T-cell (primary cell): ENCODE measurements at regions not wholly inside any gene's neighbourhood (a gene's known extent, or its start where the extent isn't known, plus 50 kb on each side); places are given as distances from the start of the nearest gene placed in this dataset.

ENCODE experiments used
- ATAC-seq, 4 experiments: fragments of 200-7000 bp in 3 of 4; fragments of 150-1000 bp in 1 of 4; cut with Tn5 transposase; replicated peaks in 1 of 4; 1 replicate in 3 of 4; 2 replicates in 1 of 4; pipeline ENCODE4 v1.10.0; 2021; ENCODE audit warnings: moderate library complexity in 3 of 4, mild to moderate bottlenecking in 2 of 4, moderate number of reproducible peaks in 1 of 4
- CTCF ChIA-PET, 2 donors: fragments of 300-600 bp; sonication (Branson Sonifier 250); formaldehyde crosslinking; loops; one replicate each; lab custom pipeline; 2022; ENCODE audit warnings: antibody characterized with exemption in 2 of 2; lab: Charles Lee
- POLR2A ChIA-PET, 2 donors: fragments of 300-600 bp; sonication (Branson Sonifier 250); formaldehyde crosslinking; loops; one replicate each; lab custom pipeline; 2022; ENCODE audit warnings: antibody characterized with exemption in 2 of 2; lab: Charles Lee
- DNase-seq, 35 experiments: peaks; one replicate each; pipeline versions ENCODE4 v3.0.0 to v3.0.0-alpha.2; 2013 to 2023
- H3K27ac ChIP-seq: one replicate; pipeline ENCODE4 v1.5.1; 2013; ENCODE audit warnings: low read length
- H3K27me3 ChIP-seq, 2 experiments: replicated peaks in 1 of 2; 1 replicate in 1 of 2; 2 replicates in 1 of 2; pipeline versions ENCODE4 v1.6.1 to v1.7.0; 2013; ENCODE audit warnings: low read length in 1 of 2, mixed read lengths in 1 of 2; ENCODE audit not compliant: control insufficient read depth in 2 of 2, insufficient read depth in 2 of 2; ENCODE audit errors: extremely low read depth in 1 of 2
- H3K36me3 ChIP-seq, 2 donors: 1 replicate in 1 of 2; 2 replicates in 1 of 2; pipeline versions ENCODE4 v1.6.1 to v1.7.0; 2013; ENCODE audit warnings: low read length in 1 of 2; ENCODE audit not compliant: control insufficient read depth in 2 of 2, insufficient read depth in 1 of 2; ENCODE audit errors: extremely low read depth in 1 of 2
- H3K4me1 ChIP-seq, 2 experiments: 1 replicate in 1 of 2; 2 replicates in 1 of 2; pipeline versions ENCODE4 v1.6.1 to v1.7.0; 2013; ENCODE audit warnings: low read length in 2 of 2, mixed read lengths in 1 of 2; ENCODE audit not compliant: insufficient read depth in 2 of 2, control insufficient read depth in 1 of 2; ENCODE audit errors: extremely low read depth in 1 of 2
- H3K4me3 ChIP-seq, 2 donors: 1 replicate in 1 of 2; 2 replicates in 1 of 2; pipeline versions ENCODE4 v1.5.1 to v1.7.0; 2013; ENCODE audit warnings: mild to moderate bottlenecking in 2 of 2, low read length in 1 of 2, moderate library complexity in 1 of 2; ENCODE audit not compliant: control insufficient read depth in 1 of 2; ENCODE audit errors: extremely low read depth in 1 of 2
- H3K9me3 ChIP-seq: 2 replicates; pipeline ENCODE4 v1.7.0; 2013
- H3K27ac Mint-ChIP-seq, 2 donors: one replicate each; pipeline ENCODE4 v1.8.0; 2020 to 2021; ENCODE audit warnings: mild to moderate bottlenecking in 2 of 2, mixed read lengths in 2 of 2
- H3K27me3 Mint-ChIP-seq, 2 donors: one replicate each; pipeline ENCODE4 v1.8.0; 2021 to 2022; ENCODE audit warnings: mixed read lengths in 2 of 2
- H3K36me3 Mint-ChIP-seq: one replicate; pipeline ENCODE4 v1.8.0; 2021; ENCODE audit warnings: mixed read lengths
- H3K4me1 Mint-ChIP-seq, 3 donors: one replicate each; pipeline ENCODE4 v1.8.0; 2020 to 2022; ENCODE audit warnings: mixed read lengths in 3 of 3, mild to moderate bottlenecking in 1 of 3
- H3K4me3 Mint-ChIP-seq, 3 donors: one replicate each; pipeline ENCODE4 v1.8.0; 2020 to 2022; ENCODE audit warnings: mild to moderate bottlenecking in 3 of 3, mixed read lengths in 3 of 3, moderate library complexity in 3 of 3
- H3K9me3 Mint-ChIP-seq, 3 donors: one replicate each; pipeline ENCODE4 v1.8.0; 2020 to 2022; ENCODE audit warnings: mixed read lengths in 3 of 3
- WGBS: methylation state at CpG from one replicate; pipeline ENCODE4 v1.1.5; 2013; ENCODE audit warnings: missing lambda C conversion rate; ENCODE audit not compliant: insufficient coverage; 5-methylcytosine and 5-hydroxymethylcytosine counted together

DNA sequence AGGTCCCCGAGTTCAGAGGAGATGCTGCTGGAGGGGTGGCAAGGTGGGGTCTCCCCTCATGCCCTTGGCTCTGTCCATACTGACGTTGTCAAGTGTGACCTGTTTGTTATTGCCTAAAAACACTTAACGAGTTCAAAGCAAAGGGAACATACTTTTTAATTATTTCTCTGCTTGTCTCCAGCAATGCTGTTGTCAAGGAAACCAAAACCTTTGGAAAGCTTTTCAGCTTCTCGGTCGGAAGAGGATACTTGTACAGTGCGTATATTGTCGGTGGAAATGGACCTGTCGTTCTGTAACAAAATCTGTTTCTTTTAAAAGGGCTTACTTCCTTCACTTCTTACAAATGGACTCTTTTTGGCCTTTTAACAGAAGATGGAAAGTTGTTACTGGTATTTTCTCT, 73.9 kb downstream of the SLC25A47 start:
- no peak overlapping the region for H3K27ac ChIP-seq
- H3K4me3 Mint-ChIP-seq, result no peak overlapping the region
- no peaks in the 10 kb centered on the region for H3K9me3 ChIP-seq
- H3K36me3 Mint-ChIP-seq, result peaks cover 24% of the 10 kb centered on the region
- no peaks in the 10 kb centered on the region for H3K27me3 Mint-ChIP-seq
- peaks cover 0 to 14% of the 10 kb centered on the region in 2 experiments for H3K4me1 ChIP-seq
- H3K4me3 ChIP-seq, result no peak overlapping the region
- no peaks in the 10 kb centered on the region for H3K27me3 ChIP-seq
- POLR2A ChIA-PET, result no interaction called here
- no peak for ATAC-seq
- 100% methylated on average over 6 of the region's 8 CpGs for WGBS
- no peaks in the 10 kb centered on the region for H3K9me3 Mint-ChIP-seq
- peaks cover 0 to 3% of the 10 kb centered on the region in 2 donors for H3K36me3 ChIP-seq
- H3K27ac Mint-ChIP-seq, result no peak overlapping the region
- CTCF ChIA-PET, result no interaction called here
- DNase-seq, result no peak
- H3K4me1 Mint-ChIP-seq, result peaks cover 3 to 30% (median 14%) of the 10 kb centered on the region in 3 donors

DNA sequence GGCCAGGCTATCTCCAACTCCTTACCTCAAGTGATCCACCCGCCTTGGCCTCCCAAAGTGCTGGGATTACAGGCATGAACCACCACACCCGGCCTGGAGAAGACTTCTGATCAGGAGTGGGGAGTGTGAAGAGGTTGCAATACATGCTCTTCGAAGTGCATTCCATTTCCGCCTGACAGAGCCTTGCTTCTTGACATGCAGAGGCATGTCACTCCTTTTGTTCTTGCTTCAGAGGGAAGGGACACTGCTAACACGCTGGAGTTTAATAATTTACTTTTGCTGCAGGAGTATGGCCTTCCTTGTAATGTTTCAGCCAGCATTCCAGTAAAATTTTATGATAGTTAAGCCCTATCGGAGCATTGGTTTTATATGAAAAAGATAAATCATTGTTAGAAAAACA, 74.9 kb downstream of the SLC25A47 start:
- Histone ChIP-seq H3K27me3 (no peaks in the 10 kb centered on the region), H3K4me1 (peaks cover 0 to 14% of the 10 kb centered on the region in 2 experiments), H3K9me3 (no peaks in the 10 kb centered on the region), H3K27ac (no peak overlapping the region), H3K36me3 (peaks cover 0 to 3% of the 10 kb centered on the region in 2 donors), H3K4me3 (no peak overlapping the region)
- H3K27ac Mint-ChIP-seq, result no peak overlapping the region
- 94% methylated on average over 3 of the region's 6 CpGs for WGBS
- CTCF ChIA-PET, result no interaction called here
- H3K27me3 Mint-ChIP-seq, result no peaks in the 10 kb centered on the region
- H3K4me1 Mint-ChIP-seq, result peaks cover 3 to 36% (median 20%) of the 10 kb centered on the region in 3 donors
- ATAC-seq (no peak), DNase-seq (no peak)
- no peaks in the 10 kb centered on the region for H3K9me3 Mint-ChIP-seq
- POLR2A ChIA-PET, result no interaction called here
- peaks cover 20% of the 10 kb centered on the region for H3K36me3 Mint-ChIP-seq
- no peak overlapping the region for H3K4me3 Mint-ChIP-seq

DNA sequence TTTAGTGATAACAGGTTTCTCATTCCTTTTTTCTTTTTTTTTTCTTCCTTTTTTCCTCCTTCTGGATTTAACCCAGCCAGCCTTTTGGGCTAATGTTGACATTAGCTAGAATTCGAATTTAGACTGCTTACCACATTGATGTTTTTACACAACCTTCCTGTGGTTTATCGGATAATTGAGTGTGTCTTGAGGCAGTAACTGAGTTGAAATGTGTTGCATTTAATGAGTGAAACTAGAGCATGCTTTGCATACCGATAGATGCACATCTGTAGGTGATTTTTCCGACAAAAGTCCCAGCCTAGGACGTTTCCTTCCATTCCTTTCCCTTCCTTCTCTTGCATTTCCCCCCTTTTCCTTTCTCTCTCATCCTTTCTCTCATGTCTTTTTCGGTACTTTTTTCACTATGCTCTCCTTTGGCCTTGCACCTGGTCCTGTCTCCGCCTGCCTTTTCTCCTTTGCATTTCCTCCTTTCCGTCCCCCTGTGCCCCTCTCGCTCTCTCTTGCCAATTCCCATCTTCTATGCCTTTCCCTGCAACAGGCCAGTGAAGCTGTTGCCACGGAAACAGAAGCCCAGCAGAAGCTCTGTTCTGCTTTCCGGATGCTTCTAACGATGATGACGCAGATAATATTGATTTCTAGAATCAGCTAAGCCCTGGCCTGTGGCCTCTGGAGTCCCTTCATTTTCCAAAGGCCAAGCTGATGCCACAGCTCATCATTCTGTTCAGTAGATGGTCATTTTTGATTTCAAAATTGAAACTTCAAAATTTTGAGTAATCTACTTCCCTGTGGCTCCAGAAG, 76.1 kb downstream of the SLC25A47 start:
- Histone ChIP-seq H3K9me3 (no peaks in the 10 kb centered on the region), H3K4me3 (no peak overlapping the region), H3K4me1 (peaks cover 0 to 9% of the 10 kb centered on the region in 2 experiments), H3K27ac (no peak overlapping the region), H3K27me3 (no peaks in the 10 kb centered on the region), H3K36me3 (peaks cover 0 to 3% of the 10 kb centered on the region in 2 donors)
- no peak overlapping the region for H3K27ac Mint-ChIP-seq
- ChIA-PET POLR2A (no interaction called here), CTCF (interaction anchor here in 1 of 2 donors (0.5 kb wide), 1 partner anchor 9 kb away, joined by 3 read pairs; no protein-coding TSS in a partner anchor)
- WGBS, result 89% methylated on average over 10 of the region's 13 CpGs
- ATAC-seq (no peak), DNase-seq (no peak)
- H3K4me1 Mint-ChIP-seq, result peaks cover 6 to 31% (median 21%) of the 10 kb centered on the region in 3 donors
- H3K27me3 Mint-ChIP-seq, result no peaks in the 10 kb centered on the region
- H3K4me3 Mint-ChIP-seq, result no peak overlapping the region
- H3K9me3 Mint-ChIP-seq, result no peaks in the 10 kb centered on the region
- peaks cover 20% of the 10 kb centered on the region for H3K36me3 Mint-ChIP-seq

DNA sequence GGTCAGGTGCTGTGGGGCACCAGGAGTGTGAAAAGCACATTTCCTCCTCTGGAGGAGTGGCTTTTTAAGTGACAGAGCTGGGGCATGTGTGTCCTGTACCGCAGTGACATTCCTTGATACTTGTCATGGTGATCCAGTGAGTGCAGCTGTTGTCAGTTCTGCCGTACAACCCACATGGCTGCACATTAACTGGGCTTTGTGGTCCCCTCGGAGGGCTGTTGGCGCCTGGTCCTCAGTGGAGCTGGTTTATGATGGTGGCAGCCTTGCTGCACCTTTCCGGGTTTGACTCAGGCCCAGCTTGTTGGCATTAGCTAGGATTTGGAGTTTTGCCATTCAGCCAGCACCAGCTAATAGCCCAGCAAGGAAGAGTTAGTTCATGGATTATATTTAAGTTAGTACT, 77.0 kb downstream of the SLC25A47 start:
- Mint-ChIP-seq H3K27me3 (no peaks in the 10 kb centered on the region), H3K4me1 (peaks cover 10 to 40% (median 27%) of the 10 kb centered on the region in 3 donors), H3K4me3 (no peak overlapping the region), H3K9me3 (no peaks in the 10 kb centered on the region), H3K36me3 (peaks cover 20% of the 10 kb centered on the region), H3K27ac (no peak overlapping the region)
- ChIA-PET CTCF (no interaction called here), POLR2A (no interaction called here)
- 94% methylated on average over 5 of the region's 5 CpGs for WGBS
- no peaks in the 10 kb centered on the region for H3K9me3 ChIP-seq
- no peak overlapping the region for H3K27ac ChIP-seq
- no peaks in the 10 kb centered on the region for H3K27me3 ChIP-seq
- H3K36me3 ChIP-seq, result peaks cover 0 to 3% of the 10 kb centered on the region in 2 donors
- peaks cover 0 to 12% of the 10 kb centered on the region in 2 experiments for H3K4me1 ChIP-seq
- ATAC-seq (no peak), DNase-seq (no peak)
- no peak overlapping the region for H3K4me3 ChIP-seq

DNA sequence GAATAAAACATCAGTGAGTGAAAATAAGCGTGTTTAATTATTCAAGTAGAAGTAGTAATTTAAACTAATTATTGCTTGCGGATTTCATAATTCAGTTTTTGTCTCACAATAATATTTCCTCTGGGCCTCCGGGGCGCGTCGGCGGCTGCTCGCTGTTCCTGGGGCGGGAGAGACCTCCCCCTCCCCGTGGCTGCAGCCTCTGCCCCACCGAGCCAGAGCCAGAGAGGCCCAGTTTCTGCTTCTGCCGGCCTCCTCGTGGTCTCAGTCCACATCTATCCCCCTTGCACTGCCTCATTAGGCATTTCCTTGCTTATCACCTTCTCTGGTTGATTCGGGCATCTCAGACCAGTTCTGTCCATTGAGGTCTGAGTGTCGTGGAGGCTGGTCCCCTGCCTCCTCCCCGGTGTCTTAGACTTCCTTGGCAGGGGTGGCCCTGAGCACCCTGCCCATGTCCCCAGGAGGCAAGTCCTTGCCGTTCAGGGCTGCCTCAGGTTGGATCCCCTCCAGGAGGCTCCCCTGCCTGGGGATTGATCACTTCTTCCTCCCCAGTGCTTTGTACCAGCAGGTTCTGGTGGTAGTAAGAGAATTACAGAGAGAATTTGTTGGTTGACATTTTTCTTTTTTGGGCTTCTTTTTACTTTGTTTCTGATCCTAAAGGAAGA, 78.0 kb downstream of the SLC25A47 start:
- Histone ChIP-seq H3K27me3 (no peaks in the 10 kb centered on the region), H3K9me3 (no peaks in the 10 kb centered on the region), H3K4me1 (peaks cover 0 to 23% of the 10 kb centered on the region in 2 experiments), H3K36me3 (peaks cover 0 to 3% of the 10 kb centered on the region in 2 donors), H3K27ac (no peak overlapping the region), H3K4me3 (no peak overlapping the region)
- ChIA-PET POLR2A (no interaction called here), CTCF (no interaction called here)
- peaks cover 18 to 49% (median 36%) of the 10 kb centered on the region in 3 donors for H3K4me1 Mint-ChIP-seq
- no peaks in the 10 kb centered on the region for H3K9me3 Mint-ChIP-seq
- no peak for DNase-seq
- no peaks in the 10 kb centered on the region for H3K27me3 Mint-ChIP-seq
- H3K36me3 Mint-ChIP-seq, result peaks cover 20% of the 10 kb centered on the region
- H3K4me3 Mint-ChIP-seq, result no peak overlapping the region
- WGBS, result 93% methylated on average over 13 of the region's 17 CpGs
- ATAC-seq, result no peak
- H3K27ac Mint-ChIP-seq, result no peak overlapping the region

DNA sequence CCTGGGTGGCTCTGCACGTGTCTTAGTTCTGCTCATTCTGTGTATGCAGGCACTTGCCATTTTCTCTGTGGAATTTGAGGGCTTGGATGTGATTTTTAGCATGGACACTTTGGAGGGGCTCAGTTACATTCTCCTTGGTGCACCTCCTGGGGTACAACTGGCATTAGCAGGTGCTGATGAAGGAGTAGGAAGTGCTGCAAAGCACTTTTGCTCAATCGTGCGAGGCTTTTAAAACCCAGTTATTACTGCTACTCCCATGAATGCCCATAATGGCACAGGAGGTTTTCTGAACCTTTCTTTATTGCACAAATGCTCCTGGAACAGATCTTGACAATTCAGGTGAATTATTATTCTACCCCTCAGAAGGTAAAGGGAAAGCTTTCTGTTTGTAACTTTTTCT, 78.7 kb downstream of the SLC25A47 start:
- no peak for ATAC-seq

More for the DNA sequence above, 78.7 kb downstream of the SLC25A47 start:
- Histone ChIP-seq H3K4me3 (no peak overlapping the region), H3K4me1 (peaks cover 4 to 29% of the 10 kb centered on the region in 2 experiments), H3K27me3 (no peaks in the 10 kb centered on the region), H3K9me3 (no peaks in the 10 kb centered on the region), H3K36me3 (peaks cover 0 to 3% of the 10 kb centered on the region in 2 donors), H3K27ac (no peak overlapping the region)
- Mint-ChIP-seq H3K36me3 (peaks cover 15% of the 10 kb centered on the region), H3K4me3 (no peak overlapping the region), H3K27me3 (no peaks in the 10 kb centered on the region), H3K27ac (no peak overlapping the region), H3K4me1 (peaks cover 25 to 56% (median 42%) of the 10 kb centered on the region in 3 donors), H3K9me3 (no peaks in the 10 kb centered on the region)
- CTCF ChIA-PET, result no interaction called here
- WGBS, result 71% methylated on average over 1 of the region's 3 CpGs
- POLR2A ChIA-PET, result interaction anchor here (0.6 kb wide), 2 partner anchors 197 to 1352 kb away, joined by 3 to 8 read pairs; no protein-coding TSS in a partner anchor
- DNase-seq, result no peak
